ENCODE measurements at regions not wholly inside any gene's neighbourhood (a gene's known extent, or its start where the extent isn't known, plus 50 kb on each side); places are given as distances from the start of the nearest gene placed in this dataset.

- TF ChIP-seq CTCF (IDR thresholded peaks at IDR 0.05 in 2 of 3, conservative IDR thresholded peaks at IDR 0.05 in 1 of 3; ENCODE audit: borderline replicate concordance in 1 of 3, insufficient read depth in 1 of 3, low read depth in 2 of 3, low read length in 2 of 3): no peak
- TF ChIP-seq REST (IDR thresholded peaks at IDR 0.05; ENCODE audit: low read depth): no peak
- no peak for TF ChIP-seq ATF3 (IDR thresholded peaks at IDR 0.05)
These were observed 284.4 kb downstream of the WDR11 start for GRCh38 chr10:121135512-121135911.
